ENCODE measurements at regions not wholly inside any gene's neighbourhood (a gene's known extent, or its start where the extent isn't known, plus 50 kb on each side); places are given as distances from the start of the nearest gene placed in this dataset.

DNA sequence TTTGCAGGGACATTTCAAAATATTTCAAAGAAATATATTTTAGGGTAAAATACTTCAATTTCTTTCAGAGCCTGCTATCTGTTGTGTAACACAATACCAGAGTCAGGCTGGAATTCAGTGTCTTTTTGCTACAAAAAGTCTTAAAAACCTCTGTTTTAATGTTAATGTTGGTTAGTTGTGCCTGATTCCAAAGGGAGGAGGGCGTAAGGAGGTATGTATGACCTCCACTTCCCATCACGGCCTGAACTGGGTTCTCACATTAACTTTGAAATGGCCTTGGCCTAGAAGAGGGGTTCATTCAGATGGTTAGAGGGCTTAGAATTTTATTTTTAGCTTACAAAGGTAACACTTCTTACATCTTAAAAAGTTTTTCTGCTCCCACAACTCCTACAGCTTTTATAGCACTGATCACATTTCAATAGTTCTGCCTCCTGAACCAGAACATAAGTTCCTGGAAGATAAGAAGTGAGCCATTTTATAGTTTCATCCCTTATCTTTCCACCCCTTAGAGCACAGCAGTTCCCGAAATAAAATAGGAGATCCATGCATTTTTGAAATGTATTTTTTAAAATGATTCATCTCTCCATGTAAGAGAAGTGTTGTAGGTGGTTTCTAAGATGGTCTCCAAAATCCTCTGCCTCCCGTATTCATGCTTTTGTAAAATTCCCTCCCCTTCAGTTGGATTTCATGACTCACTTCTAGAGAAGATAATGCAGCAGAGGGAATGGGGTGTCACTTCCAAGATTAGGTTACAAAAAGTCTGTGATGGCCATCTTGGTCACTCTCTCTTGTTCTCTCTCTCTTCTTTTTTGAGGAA, 543.1 kb upstream of the NECTIN3 start:
- TF ChIP-seq POLR2AphosphoS5 (IDR thresholded peaks at IDR 0.05) = no peak
- TF ChIP-seq, protein P1, sequence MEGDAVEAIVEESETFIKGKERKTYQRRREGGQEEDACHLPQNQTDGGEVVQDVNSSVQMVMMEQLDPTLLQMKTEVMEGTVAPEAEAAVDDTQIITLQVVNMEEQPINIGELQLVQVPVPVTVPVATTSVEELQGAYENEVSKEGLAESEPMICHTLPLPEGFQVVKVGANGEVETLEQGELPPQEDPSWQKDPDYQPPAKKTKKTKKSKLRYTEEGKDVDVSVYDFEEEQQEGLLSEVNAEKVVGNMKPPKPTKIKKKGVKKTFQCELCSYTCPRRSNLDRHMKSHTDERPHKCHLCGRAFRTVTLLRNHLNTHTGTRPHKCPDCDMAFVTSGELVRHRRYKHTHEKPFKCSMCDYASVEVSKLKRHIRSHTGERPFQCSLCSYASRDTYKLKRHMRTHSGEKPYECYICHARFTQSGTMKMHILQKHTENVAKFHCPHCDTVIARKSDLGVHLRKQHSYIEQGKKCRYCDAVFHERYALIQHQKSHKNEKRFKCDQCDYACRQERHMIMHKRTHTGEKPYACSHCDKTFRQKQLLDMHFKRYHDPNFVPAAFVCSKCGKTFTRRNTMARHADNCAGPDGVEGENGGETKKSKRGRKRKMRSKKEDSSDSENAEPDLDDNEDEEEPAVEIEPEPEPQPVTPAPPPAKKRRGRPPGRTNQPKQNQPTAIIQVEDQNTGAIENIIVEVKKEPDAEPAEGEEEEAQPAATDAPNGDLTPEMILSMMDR (IDR thresholded peaks at IDR 0.05) = no peak
- no peak for TF ChIP-seq POLR2A (IDR thresholded peaks at IDR 0.05)
- Histone ChIP-seq H3K4me3 (no peak overlapping the region), H3K27ac (no peak overlapping the region), H3K27me3 (replicated peaks; ENCODE audit: insufficient read depth) (no peaks in the 10 kb centered on the region), H3K9me3 (no peaks in the 10 kb centered on the region), H3K36me3 (no peaks in the 10 kb centered on the region), H3K4me1 (replicated peaks) (no peaks in the 10 kb centered on the region)
- 89% methylated on average over 4 of the region's 4 CpGs for WGBS
- DNase-seq (ENCODE audit: low spot score) = no peak
- intact Hi-C loops (cut with DNase I) = no loop called here

DNA sequence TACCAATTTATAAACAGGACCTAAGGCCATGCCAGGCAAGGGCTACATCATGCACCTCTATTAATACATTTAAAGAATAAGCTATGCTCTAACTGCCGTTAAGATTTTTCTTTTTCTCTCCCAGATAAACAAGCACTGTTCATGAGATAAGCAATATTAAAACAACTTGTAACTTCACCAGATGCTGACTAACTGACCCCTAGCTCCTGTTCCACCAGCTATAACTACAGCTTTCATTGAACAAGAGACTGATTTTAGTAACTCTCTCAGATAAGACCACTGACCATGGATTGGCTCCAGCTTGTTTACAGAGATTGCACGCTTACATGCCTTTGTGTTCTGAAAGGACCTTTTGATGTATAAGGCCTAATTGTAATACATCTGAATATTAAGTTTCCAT, 540.7 kb upstream of the NECTIN3 start:
- H3K4me1 ChIP-seq (replicated peaks) = no peaks in the 10 kb centered on the region
- H3K27ac ChIP-seq = no peak overlapping the region
- intact Hi-C loops (cut with DNase I) = no loop called here
- 60% methylated on average over 2 of the region's 2 CpGs for WGBS
- no peaks in the 10 kb centered on the region for H3K36me3 ChIP-seq
- H3K27me3 ChIP-seq (replicated peaks; ENCODE audit: insufficient read depth) = no peaks in the 10 kb centered on the region
- DNase-seq (ENCODE audit: low spot score) = no peak
- TF ChIP-seq POLR2AphosphoS5 (IDR thresholded peaks at IDR 0.05) = no peak
- TF ChIP-seq, protein P1 (IDR thresholded peaks at IDR 0.05) = no peak
- H3K9me3 ChIP-seq = no peaks in the 10 kb centered on the region
- H3K4me3 ChIP-seq = no peak overlapping the region

DNA sequence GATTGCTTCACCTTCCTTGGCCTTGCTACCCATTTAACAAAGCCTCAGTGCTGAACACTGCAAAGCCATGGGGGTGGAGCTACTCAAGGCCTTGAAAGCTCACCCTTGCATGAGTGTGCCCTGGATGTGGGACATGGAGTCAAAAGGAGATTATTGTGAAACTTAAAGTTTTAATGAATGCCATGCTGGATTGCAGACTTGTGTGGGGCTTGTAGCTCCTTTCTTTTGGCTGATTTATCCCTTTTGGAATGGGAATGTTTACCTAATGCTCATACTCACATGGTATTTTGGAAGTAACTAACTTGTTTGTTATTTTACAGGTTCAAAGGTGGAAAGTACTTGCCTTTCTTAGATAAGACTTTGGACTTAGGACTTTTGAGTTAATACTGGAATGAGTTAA, 538.5 kb upstream of the NECTIN3 start:
- H3K27me3 ChIP-seq (replicated peaks; ENCODE audit: insufficient read depth) = no peaks in the 10 kb centered on the region
- no peak overlapping the region for H3K4me3 ChIP-seq
- intact Hi-C loops (cut with DNase I) = no loop called here
- no peaks in the 10 kb centered on the region for H3K9me3 ChIP-seq
- H3K36me3 ChIP-seq = no peaks in the 10 kb centered on the region
- TF ChIP-seq POLR2AphosphoS5 (IDR thresholded peaks at IDR 0.05) (no peak), POLR2A (IDR thresholded peaks at IDR 0.05) (no peak)
- TF ChIP-seq, protein P1 (IDR thresholded peaks at IDR 0.05) = no peak
- H3K4me1 ChIP-seq (replicated peaks) = no peaks in the 10 kb centered on the region
- DNase-seq (ENCODE audit: low spot score) = no peak
- no peak overlapping the region for H3K27ac ChIP-seq

DNA sequence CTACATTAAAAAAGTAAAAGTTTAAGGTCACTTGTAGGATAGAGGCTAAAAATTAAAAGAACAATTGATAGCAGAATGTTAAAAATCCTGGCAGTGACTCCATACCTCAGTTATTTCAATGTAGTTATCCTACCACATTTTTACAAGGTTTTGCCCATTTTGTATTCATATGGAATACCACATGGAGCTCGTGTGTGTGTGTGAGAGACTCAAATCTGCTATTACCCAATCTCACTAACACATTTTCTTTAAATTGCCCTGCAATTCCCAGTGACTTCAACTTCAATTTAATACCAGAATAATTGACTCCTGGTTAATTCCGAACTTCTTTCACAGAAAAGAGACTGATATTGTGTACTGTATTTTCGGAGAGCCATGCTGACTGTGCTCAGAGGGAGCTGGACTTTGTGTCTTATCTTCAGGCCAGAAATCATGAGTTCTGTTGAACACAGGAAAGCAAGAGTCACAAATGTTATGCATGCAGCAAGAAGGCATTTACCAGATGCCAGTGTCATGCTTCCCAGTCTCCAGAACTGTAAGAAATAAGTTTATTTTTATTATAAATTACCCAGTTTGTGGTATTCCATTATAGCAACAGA, 529.0 kb upstream of the NECTIN3 start:
- Histone ChIP-seq H3K9me3 (no peaks in the 10 kb centered on the region), H3K27me3 (replicated peaks; ENCODE audit: insufficient read depth) (no peaks in the 10 kb centered on the region), H3K4me1 (replicated peaks) (no peaks in the 10 kb centered on the region), H3K27ac (no peak overlapping the region), H3K4me3 (no peak overlapping the region), H3K36me3 (no peaks in the 10 kb centered on the region)
- TF ChIP-seq POLR2A (IDR thresholded peaks at IDR 0.05) (no peak), POLR2AphosphoS5 (IDR thresholded peaks at IDR 0.05) (no peak)
- TF ChIP-seq, protein P1 (IDR thresholded peaks at IDR 0.05) = no peak
- no peak for DNase-seq (ENCODE audit: low spot score)
- WGBS = 62% methylated on average over 3 of the region's 3 CpGs
- intact Hi-C loops (cut with DNase I) = no loop called here

DNA sequence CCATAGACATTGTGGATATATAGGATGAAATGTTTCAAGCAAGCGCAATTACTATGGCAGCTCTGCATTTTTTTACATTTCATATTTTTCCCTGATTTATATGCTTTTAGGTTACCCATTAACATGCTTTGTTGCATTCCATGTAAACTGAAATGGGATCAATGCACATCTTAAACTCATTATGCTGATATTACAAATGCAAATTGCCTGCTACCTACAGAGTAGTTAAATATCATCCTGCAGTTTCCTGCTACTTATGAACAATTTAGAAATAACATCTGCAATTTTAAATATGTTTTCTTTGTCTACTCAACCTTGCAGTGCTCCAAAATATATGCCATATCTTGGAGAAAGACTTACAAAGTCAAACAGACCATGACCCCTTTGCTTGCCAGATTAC, 526.9 kb upstream of the NECTIN3 start:
- intact Hi-C loops (cut with DNase I) = no loop called here
- no peaks in the 10 kb centered on the region for H3K9me3 ChIP-seq
- DNase-seq (ENCODE audit: low spot score) = no peak
- no peaks in the 10 kb centered on the region for H3K27me3 ChIP-seq (replicated peaks; ENCODE audit: insufficient read depth)
- no peak overlapping the region for H3K4me3 ChIP-seq
- TF ChIP-seq POLR2A (IDR thresholded peaks at IDR 0.05) (no peak), POLR2AphosphoS5 (IDR thresholded peaks at IDR 0.05) (no peak)
- TF ChIP-seq, protein P1 (IDR thresholded peaks at IDR 0.05) = no peak
- no peak overlapping the region for H3K27ac ChIP-seq
- no peaks in the 10 kb centered on the region for H3K36me3 ChIP-seq
- WGBS = 92% methylated on average over 1 of the region's 1 CpG
- H3K4me1 ChIP-seq (replicated peaks) = no peaks in the 10 kb centered on the region

All from prostate gland (tissue), 2 donors.